Upper lobe of right lung (tissue), 1 donor: ENCODE measurements at regions not wholly inside any gene's neighbourhood (a gene's known extent, or its start where the extent isn't known, plus 50 kb on each side); places are given as distances from the start of the nearest gene placed in this dataset.

ENCODE experiments used
- ATAC-seq: fragments of 200-7000 bp; cut with Tn5 transposase; one replicate; pipeline ENCODE4 v1.9.1; 2020; ENCODE audit warnings: mild to moderate bottlenecking, moderate library complexity
- DNase-seq: peaks from one replicate; pipeline ENCODE4 v3.0.0-alpha.2; 2020
- H3K27ac ChIP-seq: fragments of 200-600 bp; one replicate; pipeline ENCODE4 v1.8.0; 2022
- H3K27me3 ChIP-seq: fragments of 200-600 bp; one replicate; pipeline ENCODE4 v1.8.0; 2022; ENCODE audit warnings: mild to moderate bottlenecking
- H3K36me3 ChIP-seq: fragments of 200-600 bp; one replicate; pipeline ENCODE4 v1.8.0; 2022
- H3K4me1 ChIP-seq: fragments of 200-600 bp; one replicate; pipeline ENCODE4 v1.8.0; 2022
- H3K4me3 ChIP-seq: fragments of 200-600 bp; one replicate; pipeline ENCODE4 v1.8.0; 2022; ENCODE audit warnings: mild to moderate bottlenecking
- H3K9me3 ChIP-seq: fragments of 200-600 bp; one replicate; pipeline ENCODE4 v1.8.0; 2022
- CTCF ChIP-seq: fragments of 200-600 bp; IDR thresholded peaks from one replicate; pipeline ENCODE4 v1.8.0; 2022; ENCODE audit warnings: antibody characterized with exemption
- intact Hi-C: fragments of 100-400 bp; cut with DNase I; formaldehyde crosslinking; loops from one replicate; pipeline ENCODE4 v1.11.0; 2022
- donor health status: DM: no; HTN: yes; CAD: no; lungs with severe emphysema.

- ATAC-seq (no peak), DNase-seq (no peak)
- H3K27me3 ChIP-seq, result no peaks in the 10 kb centered on the region
- intact Hi-C loops, result no loop called here
- no peak overlapping the region for H3K4me3 ChIP-seq
- TF ChIP-seq CTCF, result no peak
- no peak overlapping the region for H3K27ac ChIP-seq
- H3K9me3 ChIP-seq, result no peaks in the 10 kb centered on the region
- no peaks in the 10 kb centered on the region for H3K4me1 ChIP-seq
- H3K36me3 ChIP-seq, result no peaks in the 10 kb centered on the region
These were observed 124.3 kb downstream of the GPAM start for GRCh38 chr10:112059220-112059619.

GRCh38 chr10:112071596-112072133 is 111.9 kb downstream of the GPAM start:
- Histone ChIP-seq H3K9me3 (no peaks in the 10 kb centered on the region), H3K36me3 (no peaks in the 10 kb centered on the region), H3K27me3 (no peaks in the 10 kb centered on the region), H3K4me1 (no peaks in the 10 kb centered on the region), H3K27ac (no peak overlapping the region), H3K4me3 (no peak overlapping the region)
- intact Hi-C loops, result no loop called here
- ATAC-seq (no peak), DNase-seq (no peak)
- no peak for TF ChIP-seq CTCF

- ATAC-seq (no peak), DNase-seq (no peak)
- Histone ChIP-seq H3K27ac (no peak overlapping the region), H3K9me3 (no peaks in the 10 kb centered on the region), H3K4me1 (no peaks in the 10 kb centered on the region), H3K4me3 (no peak overlapping the region), H3K36me3 (no peaks in the 10 kb centered on the region), H3K27me3 (no peaks in the 10 kb centered on the region)
- TF ChIP-seq CTCF, result no peak
- intact Hi-C loops, result no loop called here
These were observed 105.6 kb downstream of the GPAM start for GRCh38 chr10:112078003-112078402.

GRCh38 chr10:112080231-112080630 is 103.3 kb downstream of the GPAM start:
- Histone ChIP-seq H3K36me3 (no peaks in the 10 kb centered on the region), H3K27ac (no peak overlapping the region), H3K9me3 (no peaks in the 10 kb centered on the region), H3K27me3 (no peaks in the 10 kb centered on the region), H3K4me1 (no peaks in the 10 kb centered on the region), H3K4me3 (no peak overlapping the region)
- no peak for ATAC-seq
- TF ChIP-seq CTCF, result no peak
- intact Hi-C loops, result no loop called here
- DNase-seq, result no peak

- Histone ChIP-seq H3K27ac (no peak overlapping the region), H3K4me3 (no peak overlapping the region), H3K9me3 (no peaks in the 10 kb centered on the region), H3K4me1 (no peaks in the 10 kb centered on the region), H3K36me3 (no peaks in the 10 kb centered on the region), H3K27me3 (no peaks in the 10 kb centered on the region)
- intact Hi-C loops, result no loop called here
- no peak for ATAC-seq
- no peak for TF ChIP-seq CTCF
- no peak for DNase-seq
These were observed 101.4 kb downstream of the GPAM start for GRCh38 chr10:112082120-112082519.

- H3K9me3 ChIP-seq, result no peaks in the 10 kb centered on the region
- intact Hi-C loops, result no loop called here
- H3K27ac ChIP-seq, result no peak overlapping the region
- no peaks in the 10 kb centered on the region for H3K27me3 ChIP-seq
- DNase-seq (no peak), ATAC-seq (no peak)
- no peak for TF ChIP-seq CTCF
- H3K4me3 ChIP-seq, result no peak overlapping the region
- H3K36me3 ChIP-seq, result no peaks in the 10 kb centered on the region
- H3K4me1 ChIP-seq, result no peaks in the 10 kb centered on the region
These were observed 100.1 kb downstream of the GPAM start for GRCh38 chr10:112083472-112083871.
